GM18519 (cell line): ENCODE measurements at regions not wholly inside any gene's neighbourhood (a gene's known extent, or its start where the extent isn't known, plus 50 kb on each side); places are given as distances from the start of the nearest gene placed in this dataset.

Source experiments
- ATAC-seq: cut with Tn5 transposase; IDR thresholded peaks from one replicate; pipeline ENCODE4 v1.9.1; 2021; ENCODE audit warnings: mild to moderate bottlenecking, moderate library complexity; ENCODE audit not compliant: unreplicated experiment, low FRiP score

DNA sequence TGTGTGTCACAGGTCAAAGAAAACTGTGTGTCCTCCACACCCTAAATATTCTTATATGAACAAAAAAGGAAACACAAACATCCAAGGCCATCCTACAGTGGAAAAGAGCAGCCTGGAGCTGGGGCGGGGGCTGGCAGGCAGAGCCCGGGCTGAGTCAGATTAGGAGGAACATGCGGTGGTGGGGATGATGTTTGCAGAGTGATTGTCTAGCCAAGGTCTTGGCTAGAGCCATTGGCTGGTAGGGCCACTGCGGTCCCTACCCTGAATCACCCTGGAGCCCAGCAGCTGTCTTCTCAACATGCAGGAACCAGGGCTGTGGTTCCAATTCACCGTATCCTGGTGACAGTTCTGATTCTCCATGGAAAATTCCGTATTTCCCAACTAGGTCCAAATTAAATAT is 439.5 kb downstream of the FGF9 start:
- no peak for ATAC-seq

DNA sequence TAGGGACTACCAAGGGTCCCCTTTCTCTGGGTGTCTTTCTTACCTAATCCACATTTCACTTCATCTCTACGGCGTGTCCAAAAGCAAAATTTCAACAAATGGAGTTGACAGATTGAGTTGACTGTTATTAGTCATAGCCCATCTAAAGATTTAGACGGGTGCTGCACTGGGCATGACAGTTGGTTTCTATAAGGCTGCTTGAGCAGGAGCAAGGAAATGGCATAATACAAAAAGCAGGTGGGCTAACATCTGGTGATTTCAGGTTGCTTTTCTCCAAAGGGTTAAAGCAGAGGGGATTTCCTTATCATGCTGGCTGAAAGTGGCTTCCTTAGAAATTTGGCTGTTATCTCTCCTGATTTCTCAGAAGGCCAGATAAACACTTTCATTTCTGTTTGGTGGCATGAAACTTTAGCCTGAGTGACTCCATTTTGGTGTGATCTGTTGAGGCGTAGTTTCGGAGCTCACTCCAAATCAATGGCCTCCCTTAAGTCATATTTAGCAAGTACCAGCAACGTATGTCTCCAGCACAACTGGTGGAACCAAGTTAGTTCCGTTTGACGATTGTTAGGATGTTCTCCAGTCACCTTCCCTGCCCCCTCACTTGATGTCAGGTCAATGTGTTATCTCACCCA is 440.4 kb downstream of the FGF9 start:
- ATAC-seq: no peak

DNA sequence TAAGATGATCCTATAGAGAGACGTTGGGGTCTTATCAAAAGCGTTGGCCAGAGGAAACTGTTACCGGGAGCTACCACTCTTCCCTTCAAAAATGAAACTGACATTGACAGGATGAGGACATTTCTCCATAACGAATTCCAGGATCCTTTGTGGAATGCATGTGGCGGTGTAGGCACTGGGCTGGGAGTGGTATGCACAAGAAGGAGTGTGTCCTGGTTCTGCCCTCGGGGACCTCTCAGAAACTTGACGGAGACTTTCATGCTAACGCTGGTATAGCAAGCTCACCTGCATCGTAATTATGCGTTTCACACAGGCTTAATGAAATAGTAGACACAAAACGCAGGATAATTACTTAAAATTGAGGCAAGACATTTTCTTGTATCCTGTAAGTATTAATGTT is 441.1 kb downstream of the FGF9 start:
- no peak for ATAC-seq

DNA sequence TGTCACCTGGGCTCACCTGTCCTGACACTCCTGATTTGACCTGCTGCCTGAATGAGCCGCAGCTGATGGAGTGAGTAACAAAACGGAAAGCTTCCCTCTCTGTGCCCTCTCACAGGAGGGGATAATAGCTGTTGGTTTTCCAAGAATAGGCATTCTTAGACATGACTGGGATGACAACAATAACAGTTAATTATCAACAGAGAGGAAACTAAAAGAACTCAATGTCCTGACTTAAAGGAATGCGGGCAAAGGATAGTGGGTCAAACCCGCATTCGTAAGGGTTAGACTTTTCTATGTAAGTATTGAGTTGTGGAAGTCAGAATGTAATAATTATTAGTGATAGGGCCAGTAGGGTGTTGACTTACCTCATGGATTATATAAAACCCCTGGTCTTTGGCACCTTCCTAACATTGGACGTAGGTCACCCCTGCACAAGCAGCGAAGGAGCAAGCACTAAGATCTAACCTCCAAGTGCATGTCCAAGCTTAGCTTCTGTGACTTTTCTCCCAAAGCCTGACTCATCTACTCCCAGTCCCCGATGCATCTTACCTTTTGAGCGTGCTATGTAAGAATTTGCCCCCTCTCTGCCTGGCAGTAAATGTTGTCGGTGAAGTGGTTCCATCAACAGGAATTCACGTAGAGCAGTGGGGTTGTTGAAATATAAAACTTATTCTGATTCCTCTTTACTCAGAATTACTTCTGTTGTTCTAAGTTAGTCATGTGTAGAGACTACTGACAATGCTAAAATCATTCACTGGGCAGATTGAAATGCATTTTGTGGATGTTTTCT is 442.3 kb downstream of the FGF9 start:
- no peak for ATAC-seq

DNA sequence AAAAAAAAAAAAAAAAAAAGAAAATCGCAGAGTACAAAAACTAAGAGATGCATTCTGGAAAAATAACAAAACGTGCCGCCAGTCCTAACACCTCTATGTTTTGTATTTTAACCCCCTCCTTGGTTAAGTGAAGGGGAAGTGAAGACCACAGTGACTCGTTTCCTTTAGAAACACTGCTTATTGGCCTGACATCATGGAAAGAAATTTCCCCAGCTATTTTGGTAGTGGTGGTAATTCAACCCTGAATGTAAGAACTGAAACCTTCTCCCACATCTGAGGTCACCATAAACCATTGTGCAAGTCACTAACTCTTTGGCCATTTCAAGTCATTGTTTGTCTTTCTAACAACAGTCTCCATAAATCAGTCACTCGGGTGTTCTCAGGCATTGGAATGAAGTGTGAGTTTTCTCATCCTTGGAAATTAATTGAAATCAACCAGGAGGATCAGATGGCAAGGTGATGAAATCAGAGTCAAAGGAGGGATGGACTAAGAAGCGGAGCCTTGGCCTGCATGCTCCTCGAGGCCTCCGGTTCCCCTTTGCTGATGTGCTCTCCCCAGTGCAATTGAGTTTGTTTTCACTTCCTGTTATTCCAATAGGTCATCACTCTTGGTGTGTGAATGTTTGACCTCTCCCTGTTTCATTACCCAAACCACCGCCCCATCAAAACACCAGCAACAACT is 443.9 kb downstream of the FGF9 start:
- peak; percentile 86 for ATAC-seq

DNA sequence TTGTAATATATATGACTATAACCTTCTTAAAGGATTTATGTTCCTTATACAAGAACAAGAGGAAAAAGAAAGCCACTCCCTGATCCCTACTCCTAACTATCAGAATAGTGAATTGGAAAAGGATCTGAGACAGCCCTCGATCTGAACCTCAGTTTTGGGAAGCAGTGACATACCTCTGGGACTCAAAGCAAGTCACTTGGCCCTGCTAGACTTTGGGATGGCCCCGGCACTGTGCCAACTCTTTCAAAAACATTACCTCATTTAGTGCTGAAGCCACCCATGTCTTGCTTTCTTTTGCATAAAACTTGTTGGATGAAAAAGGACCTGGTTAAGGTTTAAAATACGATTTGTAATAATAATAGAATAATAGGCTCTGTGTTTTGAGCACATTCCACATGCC is 447.3 kb downstream of the FGF9 start:
- ATAC-seq: no peak

DNA sequence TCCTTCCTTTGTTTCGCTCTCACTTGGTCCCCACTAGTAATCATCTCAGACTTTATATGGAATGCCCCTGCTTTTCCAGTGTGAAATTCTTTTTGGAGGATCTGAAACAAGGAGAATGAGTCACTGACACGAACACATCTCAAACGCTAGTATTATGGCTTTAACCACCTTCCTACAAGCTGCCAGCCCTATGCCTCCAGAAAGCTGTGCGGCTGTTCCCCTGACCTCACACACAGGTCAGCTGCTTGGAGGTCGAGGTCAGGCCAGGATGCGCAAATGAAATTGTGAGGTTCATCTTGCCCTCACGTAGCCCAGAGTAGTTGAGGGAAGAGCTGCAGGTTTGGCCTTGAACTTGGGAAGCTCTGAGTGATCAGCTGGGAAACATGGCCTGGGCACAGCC is 449.8 kb downstream of the FGF9 start:
- no peak for ATAC-seq

DNA sequence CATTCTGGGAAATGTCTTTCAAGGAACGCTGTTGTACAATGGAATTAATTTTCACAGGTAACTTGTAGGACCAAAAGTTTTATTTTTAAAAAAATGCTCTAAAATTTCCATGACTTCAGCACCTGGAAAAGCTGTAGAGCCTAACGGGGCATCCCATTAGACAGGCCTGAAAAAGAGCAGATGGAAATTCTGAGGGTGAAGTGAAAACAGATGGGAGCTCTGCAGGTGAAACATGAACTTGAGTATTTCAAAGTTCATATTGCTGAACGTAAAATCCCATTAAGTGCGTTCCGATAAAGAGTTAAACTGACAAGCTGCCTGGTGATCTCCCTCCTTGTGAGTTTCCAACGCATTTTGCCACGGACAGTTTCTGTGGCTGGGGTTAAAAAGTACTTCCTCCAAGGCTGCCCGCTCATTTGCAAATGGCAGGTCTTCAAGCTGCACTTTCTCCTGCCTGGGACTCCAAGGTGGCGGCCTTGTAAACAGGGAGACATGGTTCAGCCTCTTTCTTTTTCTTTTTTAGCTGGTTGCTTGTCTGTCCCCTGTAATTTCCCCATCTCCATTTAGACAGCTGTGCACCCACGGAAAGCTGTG is 450.4 kb downstream of the FGF9 start:
- ATAC-seq: no peak

DNA sequence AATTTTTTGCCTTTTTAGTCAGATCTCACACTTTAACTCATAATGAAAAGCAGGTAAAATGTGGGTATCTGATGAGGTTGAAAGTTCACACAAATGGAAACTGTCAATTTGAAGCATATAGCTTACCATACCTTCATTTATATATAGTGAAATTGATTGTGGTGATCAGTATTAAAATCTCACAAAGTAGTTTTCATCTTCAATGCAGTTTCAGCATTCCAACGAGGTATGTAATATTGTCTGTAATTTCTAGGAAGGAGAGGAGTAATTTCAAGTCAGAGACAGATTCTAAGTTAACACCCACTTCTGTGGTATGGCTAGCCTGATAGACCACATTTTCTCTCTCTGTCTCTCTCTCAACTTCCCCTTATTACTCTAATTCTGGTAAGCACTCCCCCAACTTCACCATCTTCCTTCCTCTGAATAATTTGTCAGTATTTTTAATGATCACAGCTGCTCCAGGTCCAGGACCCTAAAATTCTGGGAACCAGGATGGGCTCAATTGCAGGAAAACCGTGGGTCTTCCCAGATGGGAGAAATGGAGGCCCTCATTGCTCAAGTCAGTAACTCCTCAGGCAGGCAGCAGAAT is 455.7 kb downstream of the FGF9 start:
- peak; percentile 95 for ATAC-seq

DNA sequence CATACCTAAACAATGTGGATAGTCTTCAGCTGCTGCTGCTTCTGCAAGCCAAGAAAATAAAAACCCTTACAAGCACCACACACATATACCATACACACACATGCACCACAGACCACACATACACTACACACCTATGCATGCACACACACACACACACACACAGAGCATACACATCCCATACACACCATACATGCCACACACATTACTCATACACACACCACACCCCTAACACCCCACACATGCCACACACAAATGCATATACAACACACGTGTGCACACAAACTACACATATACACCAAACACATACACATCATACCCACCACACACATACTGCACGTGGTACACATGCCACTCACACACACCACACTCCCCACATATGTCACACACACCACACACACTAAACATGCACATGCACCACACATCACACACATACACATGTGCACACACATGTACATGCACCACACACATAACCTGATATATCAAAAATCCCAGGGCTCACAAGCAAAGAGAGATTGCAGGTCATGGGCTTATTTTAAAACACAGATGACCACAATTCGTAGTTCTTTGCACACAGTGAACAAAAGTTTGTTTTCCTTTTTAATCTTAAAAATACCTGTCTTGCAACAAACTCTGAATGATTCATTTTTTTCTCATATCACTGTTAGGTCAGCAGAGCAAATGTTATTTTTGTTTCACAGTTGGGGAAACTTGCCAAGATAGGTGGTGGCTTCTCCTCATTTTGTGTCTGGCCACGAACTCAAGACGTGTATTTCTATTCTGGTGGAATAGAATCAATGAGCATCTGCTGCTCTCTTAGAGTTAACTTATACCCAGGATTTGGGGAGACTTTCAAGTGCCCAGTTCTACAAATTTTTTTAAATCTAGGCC is 456.6 kb downstream of the FGF9 start:
- ATAC-seq: no peak

DNA sequence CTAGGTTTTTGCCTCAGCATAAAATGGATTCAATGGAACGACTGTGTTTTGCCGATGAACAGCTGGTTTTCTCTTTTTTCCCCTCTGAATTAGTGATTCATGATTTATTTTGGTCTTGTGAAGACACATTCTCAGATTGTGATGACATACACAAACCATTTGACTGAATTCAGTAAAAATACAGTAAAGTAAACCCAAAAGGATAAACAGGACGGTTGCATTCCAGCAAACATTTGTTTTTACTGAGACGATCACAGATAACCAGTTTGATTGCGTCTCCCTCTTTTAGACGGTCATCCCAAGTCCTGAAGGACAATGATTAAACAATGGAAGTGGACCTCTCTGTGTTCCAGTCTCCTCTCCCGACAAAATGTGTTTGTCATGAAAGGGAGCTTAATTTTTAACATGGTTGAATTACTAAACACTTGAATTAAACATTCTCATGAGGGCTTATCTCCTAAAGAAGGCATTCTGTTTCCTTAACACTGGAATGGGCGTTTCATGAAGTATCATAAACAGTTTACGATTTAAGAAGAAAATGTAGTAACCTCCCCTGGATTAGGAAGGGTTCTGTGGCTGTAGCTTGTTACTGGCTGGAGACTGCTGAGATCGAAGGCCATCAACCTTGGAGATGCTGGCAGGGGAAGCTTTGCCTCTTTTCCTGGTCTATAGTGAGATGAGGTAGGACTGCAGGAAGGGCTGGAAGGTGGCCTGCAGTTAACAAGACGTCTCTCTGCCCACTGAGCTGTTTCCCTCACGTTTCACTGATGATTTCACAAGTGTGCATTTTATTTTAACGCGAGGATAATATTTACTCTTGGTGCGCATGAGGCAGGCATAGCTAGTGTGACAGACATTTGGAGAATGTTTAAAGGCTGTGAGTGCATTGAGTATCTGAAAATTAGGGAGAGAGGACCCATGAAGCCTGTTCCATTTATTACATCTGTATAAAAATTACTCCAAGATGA is 457.9 kb downstream of the FGF9 start:
- ATAC-seq: no peak

DNA sequence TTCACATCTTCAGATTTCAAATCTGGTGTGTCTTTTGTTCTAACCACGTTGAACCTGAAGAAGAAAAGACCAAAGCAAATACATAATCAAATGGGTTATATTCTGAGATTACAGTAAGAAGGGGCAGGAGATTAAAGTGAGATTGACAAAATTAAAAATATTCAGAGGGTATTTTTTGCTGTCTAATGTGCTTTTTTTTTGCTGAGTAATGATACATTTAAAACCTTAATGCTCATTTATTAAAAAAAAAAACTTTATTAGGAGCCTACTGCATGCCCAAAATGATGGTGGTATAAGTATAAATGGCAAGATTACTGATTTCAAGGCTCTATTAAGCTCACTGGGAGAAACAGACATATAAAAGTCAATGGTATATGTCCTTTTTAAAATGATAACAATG is 459.4 kb downstream of the FGF9 start:
- no peak for ATAC-seq

DNA sequence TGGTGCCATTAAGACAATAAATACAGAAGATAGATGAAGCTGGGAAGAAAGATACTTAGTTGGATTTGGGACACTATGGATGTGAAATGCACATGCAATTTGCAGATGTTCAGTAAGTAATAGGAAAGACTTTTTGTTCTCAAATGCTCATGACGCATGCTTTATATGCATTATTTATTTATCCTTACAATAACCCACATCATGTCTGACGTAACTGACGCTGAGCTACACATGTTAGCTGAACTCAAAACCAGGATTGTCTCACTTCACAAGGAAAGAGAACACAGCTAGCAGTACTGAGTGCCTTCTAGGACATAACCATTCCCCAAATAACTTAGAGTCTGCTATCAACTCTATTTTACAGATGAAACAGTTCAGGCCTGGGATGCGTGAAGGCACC is 463.4 kb downstream of the FGF9 start:
- no peak for ATAC-seq

DNA sequence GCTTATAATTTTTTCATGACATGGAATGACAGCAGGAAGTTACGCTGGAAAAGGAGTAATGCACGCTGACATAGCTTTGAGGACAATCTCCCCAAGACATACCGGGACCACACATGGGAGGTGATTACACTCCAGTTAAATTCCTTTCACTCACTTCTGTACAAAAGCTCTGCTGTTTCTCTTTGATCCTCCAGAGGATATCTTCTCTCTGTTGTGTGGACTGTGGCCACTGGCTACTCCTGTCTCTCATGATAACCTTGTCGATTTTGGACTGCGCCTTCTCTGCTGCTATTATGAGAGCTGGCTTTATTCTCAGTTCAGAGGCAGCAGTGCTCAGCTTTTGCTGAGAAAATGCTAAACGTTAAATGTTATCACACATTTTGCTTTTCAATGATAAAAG is 464.6 kb downstream of the FGF9 start:
- ATAC-seq: no peak

DNA sequence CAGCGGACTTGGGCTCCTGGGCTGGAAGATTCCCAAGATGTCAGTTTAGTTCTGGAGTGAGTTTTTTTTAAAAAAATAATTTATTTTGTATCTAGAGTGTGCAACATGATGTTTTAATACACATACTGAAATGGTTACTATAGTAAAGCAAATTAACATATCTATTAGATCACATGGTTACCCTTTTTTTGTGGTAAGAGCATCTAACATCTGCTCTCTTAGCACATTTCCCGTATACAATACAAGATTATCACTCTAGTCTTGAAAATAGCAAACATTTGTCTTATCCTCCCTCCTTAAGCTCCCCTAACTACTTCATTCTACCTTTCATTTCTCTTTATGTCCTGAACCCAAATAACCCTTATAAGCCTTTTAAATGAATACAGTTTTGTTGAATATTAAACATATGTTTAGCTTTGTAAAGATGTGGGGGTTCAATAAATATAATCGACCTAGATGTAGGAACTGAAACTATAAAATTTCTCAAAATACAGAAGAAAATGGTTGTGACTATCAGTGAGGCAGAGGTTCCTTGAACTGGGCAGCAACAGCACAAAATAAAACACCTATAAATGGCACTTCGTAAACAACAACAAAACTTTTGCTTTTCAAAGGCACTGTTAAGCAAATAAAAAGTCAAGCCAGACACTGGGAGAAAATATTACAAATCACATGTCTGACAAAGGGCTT is 466.6 kb downstream of the FGF9 start:
- no peak for ATAC-seq

DNA sequence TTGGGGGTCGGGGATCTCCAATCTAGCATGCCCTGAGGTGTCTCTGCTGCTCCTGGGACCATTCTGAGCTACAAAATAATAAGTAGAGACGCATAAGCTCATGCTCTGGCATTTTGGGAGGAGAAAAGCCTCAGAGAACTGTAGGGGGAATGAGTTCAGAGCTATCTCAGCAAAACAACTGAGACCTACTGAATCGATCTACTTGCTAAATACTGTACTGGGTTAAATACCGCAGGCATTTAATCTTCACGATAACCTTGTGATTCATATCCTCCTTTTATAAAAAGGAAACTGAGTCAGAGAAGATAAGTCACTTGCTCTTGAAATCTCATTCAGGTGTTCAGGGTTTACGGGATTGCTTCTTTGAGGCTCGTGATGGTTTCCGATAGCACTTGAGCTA is 468.1 kb downstream of the FGF9 start:
- no peak for ATAC-seq

DNA sequence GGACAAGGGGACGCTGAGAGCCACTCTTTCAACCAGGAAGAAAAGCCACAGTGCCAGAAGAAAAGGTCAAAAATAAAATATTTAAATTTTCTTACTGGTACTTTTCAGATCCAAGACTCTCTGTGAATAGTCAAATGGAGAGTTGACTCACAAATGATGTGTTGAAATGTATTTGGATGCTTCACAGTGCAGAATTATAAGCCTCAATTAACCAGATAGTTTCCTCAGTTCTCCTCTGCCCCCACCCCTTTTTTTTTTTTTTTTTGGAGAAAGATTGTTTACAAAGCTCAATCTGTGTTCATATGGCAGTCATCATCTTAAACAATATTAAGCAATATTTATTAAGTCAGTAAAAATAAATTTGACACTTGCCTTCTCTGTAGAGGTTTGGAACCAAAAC is 470.8 kb downstream of the FGF9 start:
- ATAC-seq: no peak

DNA sequence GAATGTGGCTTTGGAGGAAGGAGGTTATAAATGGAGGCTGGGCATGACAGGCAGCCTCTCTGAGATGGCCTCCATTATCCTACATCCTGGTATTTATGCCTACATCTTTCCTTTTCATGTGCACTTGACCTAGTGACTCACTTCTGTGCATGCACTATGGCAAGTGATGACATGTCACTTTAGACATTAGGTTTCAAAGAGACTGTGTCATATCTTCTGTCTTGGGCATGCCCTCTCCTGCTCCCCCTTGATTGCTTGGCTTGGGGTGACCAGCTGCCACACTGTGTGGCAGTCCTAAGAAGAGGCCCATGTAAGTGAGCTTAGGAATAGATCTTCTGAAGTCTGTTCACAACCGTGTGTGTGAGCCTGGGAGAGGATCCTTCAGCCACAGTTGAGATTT is 472.8 kb downstream of the FGF9 start:
- no peak for ATAC-seq
